ENCODE measurements at regions not wholly inside any gene's neighbourhood (a gene's known extent, or its start where the extent isn't known, plus 50 kb on each side); places are given as distances from the start of the nearest gene placed in this dataset.
"Not testable (repeated sequence)": the region's sequence is repeated elsewhere in the genome, so short reads cannot be mapped to it uniquely, and the experiment has no call there.

DNA sequence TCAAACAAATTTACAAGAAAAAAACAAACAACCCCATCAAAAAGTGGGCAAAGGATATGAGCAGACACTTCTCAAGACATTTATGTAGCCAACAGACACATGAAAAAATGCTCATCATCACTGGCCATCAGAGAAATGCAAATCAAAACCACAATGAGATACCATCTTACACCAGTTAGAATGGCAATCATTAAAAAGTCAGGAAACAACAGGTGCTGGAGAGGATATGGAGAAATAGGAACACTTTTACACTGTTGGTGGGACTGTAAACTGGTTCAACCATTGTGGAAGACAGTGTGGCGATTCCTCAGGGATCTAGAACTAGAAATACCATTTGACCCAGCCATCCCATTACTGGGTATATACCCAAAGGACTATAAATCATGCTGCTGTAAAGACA is 77.1 kb upstream of the SIM2 start:
- H3K9me3 ChIP-seq (ENCODE audit: low read length); DNase-seq (ENCODE audit: low spot score); POLR2A ChIA-PET; BruUV-seq (replicated peaks); H3K27ac ChIP-seq (ENCODE audit: low read depth, low read length, poor library complexity, severe bottlenecking); H3K36me3 ChIP-seq (ENCODE audit: insufficient read depth, low read length); H3K9me2 ChIP-seq (ENCODE audit: insufficient read depth, low read length); H4K20me1 ChIP-seq (ENCODE audit: insufficient read depth, low read length); H3K79me2 ChIP-seq (ENCODE audit: insufficient read depth, low read depth, low read length); H3K4me1 ChIP-seq (ENCODE audit: insufficient read depth, low read length, poor library complexity, severe bottlenecking); intact Hi-C loops (cut with micrococcal nuclease; ENCODE audit: unreplicated experiment); H2AFZ ChIP-seq (ENCODE audit: low read length); H3K4me2 ChIP-seq (ENCODE audit: low read length); H3K4me3 ChIP-seq (ENCODE audit: low read depth, low read length, poor library complexity, severe bottlenecking); CTCF ChIA-PET (ENCODE audit: unreplicated experiment): not testable (repeated sequence)

- ChIA-PET POLR2A (interaction anchor here (0.7 kb wide), 1 partner anchor 605 kb away, joined by 3 read pairs; no protein-coding TSS in a partner anchor), CTCF (ENCODE audit: unreplicated experiment) (no interaction called here)
- no peaks in the 10 kb centered on the region for H3K4me1 ChIP-seq (ENCODE audit: insufficient read depth, low read length, poor library complexity, severe bottlenecking)
- H3K36me3 ChIP-seq (ENCODE audit: insufficient read depth, low read length) = no peaks in the 10 kb centered on the region
- no peak overlapping the region for H3K4me2 ChIP-seq (ENCODE audit: low read length)
- no TSS peak for BruUV-seq (replicated peaks)
- H3K9me2 ChIP-seq (ENCODE audit: insufficient read depth, low read length) = no peaks in the 10 kb centered on the region
- H3K4me3 ChIP-seq (ENCODE audit: low read depth, low read length, poor library complexity, severe bottlenecking) = no peak overlapping the region
- H3K79me2 ChIP-seq (ENCODE audit: insufficient read depth, low read depth, low read length) = no peaks in the 10 kb centered on the region
- no peaks in the 10 kb centered on the region for H4K20me1 ChIP-seq (ENCODE audit: insufficient read depth, low read length)
- TF ChIP-seq EZH2phosphoT487 (IDR thresholded peaks at IDR 0.05; ENCODE audit: borderline replicate concordance, low read depth, low read length) (no peak), CTCF (conservative IDR thresholded peaks at IDR 0.05; ENCODE audit: low read length) (no peak)
- no peak overlapping the region for H2AFZ ChIP-seq (ENCODE audit: low read length)
- no peaks in the 10 kb centered on the region for H3K9me3 ChIP-seq (ENCODE audit: low read length)
- intact Hi-C loops (cut with micrococcal nuclease; ENCODE audit: unreplicated experiment) = no loop called here
- DNase-seq (ENCODE audit: low spot score) = no peak
- H3K27ac ChIP-seq (ENCODE audit: low read depth, low read length, poor library complexity, severe bottlenecking) = no peak overlapping the region
Measured at GRCh38 chr21:36624105-36624504, 74.8 kb upstream of the SIM2 start.

DNA sequence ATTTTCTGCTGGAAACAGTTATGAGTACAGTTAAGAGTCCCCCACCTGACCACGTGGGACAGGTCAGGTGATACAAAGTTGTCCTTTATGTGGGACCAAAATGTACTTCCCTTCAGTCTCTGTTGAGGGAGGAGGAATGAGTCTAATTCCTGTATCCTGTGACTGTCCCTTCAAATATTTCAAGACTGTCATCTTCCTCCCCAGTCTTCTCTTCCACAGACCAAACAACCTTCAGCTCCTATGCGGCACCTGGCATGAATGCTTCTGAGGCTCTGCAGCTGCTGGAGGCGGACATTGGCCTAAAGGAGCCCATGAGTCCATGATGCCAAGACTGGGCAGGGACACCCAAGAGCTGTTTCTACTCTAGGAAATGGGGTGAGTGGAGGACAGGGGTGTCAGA is 72.1 kb upstream of the SIM2 start:
- no peaks in the 10 kb centered on the region for H3K9me2 ChIP-seq (ENCODE audit: insufficient read depth, low read length)
- no peak overlapping the region for H2AFZ ChIP-seq (ENCODE audit: low read length)
- H3K27ac ChIP-seq (ENCODE audit: low read depth, low read length, poor library complexity, severe bottlenecking) = no peak overlapping the region
- H3K4me2 ChIP-seq (ENCODE audit: low read length) = no peak overlapping the region
- ChIA-PET POLR2A (interaction anchor here (0.7 kb wide), 2 partner anchors 10 to 1596 kb away, joined by 3 to 4 read pairs; no protein-coding TSS in a partner anchor), CTCF (ENCODE audit: unreplicated experiment) (no interaction called here)
- BruUV-seq (replicated peaks) = no TSS peak
- no peak for DNase-seq (ENCODE audit: low spot score)
- H3K4me1 ChIP-seq (ENCODE audit: insufficient read depth, low read length, poor library complexity, severe bottlenecking) = no peaks in the 10 kb centered on the region
- H3K4me3 ChIP-seq (ENCODE audit: low read depth, low read length, poor library complexity, severe bottlenecking) = no peak overlapping the region
- H3K79me2 ChIP-seq (ENCODE audit: insufficient read depth, low read depth, low read length) = no peaks in the 10 kb centered on the region
- no peaks in the 10 kb centered on the region for H4K20me1 ChIP-seq (ENCODE audit: insufficient read depth, low read length)
- H3K36me3 ChIP-seq (ENCODE audit: insufficient read depth, low read length) = no peaks in the 10 kb centered on the region
- TF ChIP-seq CTCF (conservative IDR thresholded peaks at IDR 0.05; ENCODE audit: low read length) = no peak
- no peak for TF ChIP-seq EZH2phosphoT487 (IDR thresholded peaks at IDR 0.05; ENCODE audit: borderline replicate concordance, low read depth, low read length)
- intact Hi-C loops (cut with micrococcal nuclease; ENCODE audit: unreplicated experiment) = no loop called here
- no peaks in the 10 kb centered on the region for H3K9me3 ChIP-seq (ENCODE audit: low read length)

All from OCI-LY7 (cell line).